KBM-7 (cell line): ENCODE measurements at regions not wholly inside any gene's neighbourhood (a gene's known extent, or its start where the extent isn't known, plus 50 kb on each side); places are given as distances from the start of the nearest gene placed in this dataset.

Source experiments
- DNase-seq: peaks from one replicate; pipeline ENCODE4 v3.0.0-alpha.2; 2015
- in situ Hi-C: fragments of 300-500 bp; cut with MboI; formaldehyde crosslinking; loops from 2 replicates; pipeline ENCODE4 v1.14.3; 2020; ENCODE audit warnings: low sequenced_read_pairs, low pct_unique_long_range_greater_than_20kb, mixed read lengths

- in situ Hi-C loops: no loop called here
- DNase-seq: no peak
These were observed 141.8 kb upstream of the ADAMTS5 start for GRCh38 chr21:27108701-27109100.

GRCh38 chr21:27108228-27108627 is 141.3 kb upstream of the ADAMTS5 start:
- no peak for DNase-seq
- in situ Hi-C loops: no loop called here

GRCh38 chr21:27104846-27105431 is 138.1 kb upstream of the ADAMTS5 start:
- no peak for DNase-seq
- in situ Hi-C loops: no loop called here

- in situ Hi-C loops: no loop called here
- no peak for DNase-seq
These were observed 136.9 kb upstream of the ADAMTS5 start for GRCh38 chr21:27103768-27104167.

GRCh38 chr21:27101523-27101922 is 134.6 kb upstream of the ADAMTS5 start:
- no peak for DNase-seq
- in situ Hi-C loops: no loop called here

- no peak for DNase-seq
- in situ Hi-C loops: no loop called here
These were observed 127.5 kb upstream of the ADAMTS5 start for GRCh38 chr21:27094184-27094948.

GRCh38 chr21:27086630-27087029 is 119.7 kb upstream of the ADAMTS5 start:
- in situ Hi-C loops: no loop called here

GRCh38 chr21:27086186-27086585 is 119.3 kb upstream of the ADAMTS5 start:
- DNase-seq: no peak
- in situ Hi-C loops: no loop called here

More at GRCh38 chr21:27086630-27087029, 119.7 kb upstream of the ADAMTS5 start:
- DNase-seq: no peak

- in situ Hi-C loops: no loop called here
These were observed 118.5 kb upstream of the ADAMTS5 start for GRCh38 chr21:27085387-27085786.

GRCh38 chr21:27083144-27083543 is 116.3 kb upstream of the ADAMTS5 start:
- DNase-seq: no peak
- in situ Hi-C loops: no loop called here

More at GRCh38 chr21:27085387-27085786, 118.5 kb upstream of the ADAMTS5 start:
- no peak for DNase-seq

GRCh38 chr21:27082431-27083010 is 115.6 kb upstream of the ADAMTS5 start:
- in situ Hi-C loops: no loop called here

GRCh38 chr21:27079636-27080240 is 112.8 kb upstream of the ADAMTS5 start:
- in situ Hi-C loops: no loop called here
- DNase-seq: no peak

More at GRCh38 chr21:27082431-27083010, 115.6 kb upstream of the ADAMTS5 start:
- no peak for DNase-seq

GRCh38 chr21:27078915-27079314 is 112.0 kb upstream of the ADAMTS5 start:
- in situ Hi-C loops: no loop called here
- no peak for DNase-seq

GRCh38 chr21:27077501-27077900 is 110.6 kb upstream of the ADAMTS5 start:
- DNase-seq: no peak
- in situ Hi-C loops: no loop called here

- DNase-seq: no peak
- in situ Hi-C loops: no loop called here
These were observed 109.1 kb upstream of the ADAMTS5 start for GRCh38 chr21:27076025-27076424.

- in situ Hi-C loops: no loop called here
- no peak for DNase-seq
These were observed 104.2 kb upstream of the ADAMTS5 start for GRCh38 chr21:27070861-27071670.

- in situ Hi-C loops: no loop called here
- DNase-seq: no peak
These were observed 101.9 kb upstream of the ADAMTS5 start for GRCh38 chr21:27068811-27069210.

GRCh38 chr21:27067226-27067625 is 100.3 kb upstream of the ADAMTS5 start:
- in situ Hi-C loops: no loop called here
- no peak for DNase-seq

GRCh38 chr21:27062443-27062842 is 95.6 kb upstream of the ADAMTS5 start:
- in situ Hi-C loops: no loop called here
- no peak for DNase-seq
